ENCODE measurements at regions not wholly inside any gene's neighbourhood (a gene's known extent, or its start where the extent isn't known, plus 50 kb on each side); places are given as distances from the start of the nearest gene placed in this dataset.
"Not testable (repeated sequence)": the region's sequence is repeated elsewhere in the genome, so short reads cannot be mapped to it uniquely, and the experiment has no call there.

DNA sequence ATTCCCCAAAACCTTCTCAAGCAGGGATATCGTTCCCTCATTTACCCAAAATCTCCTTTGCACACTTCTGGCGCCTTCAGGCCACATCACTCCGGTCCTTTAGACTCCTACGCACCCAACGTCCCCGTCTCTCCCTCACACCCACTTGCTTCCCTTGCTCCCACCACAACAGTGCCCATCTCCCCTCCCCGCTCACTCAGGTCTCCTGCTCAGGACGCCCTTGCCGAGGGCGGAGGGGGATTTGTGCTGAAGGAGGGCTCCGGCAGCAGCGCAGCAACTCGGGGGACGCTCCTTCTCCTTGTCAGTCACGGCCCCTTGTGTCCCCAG lies 71.6 kb downstream of the PCMTD2 start:
- DNase-seq; H3K9me3 ChIP-seq (ENCODE audit: control insufficient read depth in 2 of 2, insufficient read depth in 1 of 2, low read depth in 1 of 2, low read length in 1 of 2); FAIRE-seq; H3K27me3 ChIP-seq (ENCODE audit: control insufficient read depth in 3 of 3, insufficient read depth in 3 of 3, low read length in 3 of 3); H3K4me3 ChIP-seq (ENCODE audit: low read depth in 1 of 3, low read length in 3 of 3); H3K4me1 ChIP-seq (ENCODE audit: control insufficient read depth in 3 of 3, insufficient read depth in 2 of 3, low read depth in 1 of 3, low read length in 2 of 3); H3K36me3 ChIP-seq (ENCODE audit: control insufficient read depth in 3 of 3, insufficient read depth in 2 of 3, low read depth in 1 of 3, low read length in 3 of 3); H3K27ac ChIP-seq (ENCODE audit: low read depth in 1 of 3, low read length in 2 of 3): not testable (repeated sequence)
- WGBS, 3 donors, result 25 to 46% (median 30%) methylated on average over 9 to 13 of the region's 15 CpGs

DNA sequence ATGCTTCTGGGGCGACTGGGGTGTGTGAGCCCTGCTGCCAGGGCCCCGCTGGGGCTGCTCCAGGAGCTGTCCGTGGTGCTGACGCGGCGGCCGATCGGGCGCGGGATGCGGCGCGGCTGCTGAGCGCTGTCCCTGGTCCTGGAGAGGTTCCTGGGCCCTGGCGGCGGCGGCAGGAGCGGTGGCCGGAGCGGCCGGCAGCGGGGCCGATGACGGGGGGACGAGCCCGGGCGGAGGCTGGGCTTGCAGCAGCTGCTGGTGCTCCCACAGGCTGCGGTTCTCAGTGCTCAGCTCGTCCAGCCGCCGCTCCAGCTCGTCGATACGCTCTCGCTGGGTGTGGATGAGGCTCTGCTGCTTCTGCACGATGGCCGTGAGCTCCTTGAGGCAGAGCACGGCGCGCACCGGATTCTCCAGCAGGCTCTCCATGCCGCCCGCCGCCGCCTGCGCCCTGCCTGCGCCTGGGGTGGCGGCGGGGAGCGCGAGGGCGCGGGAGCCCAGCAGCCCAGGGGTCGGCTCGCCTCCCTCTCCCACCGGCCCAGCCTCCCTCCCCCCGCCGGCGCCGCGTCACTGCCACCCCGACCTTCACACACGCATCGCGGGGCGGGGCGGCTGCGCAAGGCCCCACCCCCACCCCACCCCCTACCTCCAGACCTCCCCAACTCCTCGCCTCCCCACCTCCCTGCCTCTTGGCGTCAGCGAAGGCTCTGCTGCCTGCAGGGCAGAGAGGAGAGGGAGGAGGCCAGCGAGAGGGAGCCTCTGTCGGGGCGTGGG lies 72.2 kb downstream of the PCMTD2 start:
- not testable (repeated sequence) for H3K9me3 ChIP-seq (ENCODE audit: control insufficient read depth in 2 of 2, insufficient read depth in 1 of 2, low read depth in 1 of 2, low read length in 1 of 2); FAIRE-seq; H3K4me1 ChIP-seq (ENCODE audit: control insufficient read depth in 3 of 3, insufficient read depth in 2 of 3, low read depth in 1 of 3, low read length in 2 of 3); H3K27ac ChIP-seq (ENCODE audit: low read depth in 1 of 3, low read length in 2 of 3); H3K36me3 ChIP-seq (ENCODE audit: control insufficient read depth in 3 of 3, insufficient read depth in 2 of 3, low read depth in 1 of 3, low read length in 3 of 3); H3K27me3 ChIP-seq (ENCODE audit: control insufficient read depth in 3 of 3, insufficient read depth in 3 of 3, low read length in 3 of 3); H3K4me3 ChIP-seq (ENCODE audit: low read depth in 1 of 3, low read length in 3 of 3)
- 2 to 8% (median 6%) methylated on average over 21 to 53 of the region's 74 CpGs for WGBS, 3 donors
- peak in 1 of 2 donors; percentile 42 for DNase-seq

DNA sequence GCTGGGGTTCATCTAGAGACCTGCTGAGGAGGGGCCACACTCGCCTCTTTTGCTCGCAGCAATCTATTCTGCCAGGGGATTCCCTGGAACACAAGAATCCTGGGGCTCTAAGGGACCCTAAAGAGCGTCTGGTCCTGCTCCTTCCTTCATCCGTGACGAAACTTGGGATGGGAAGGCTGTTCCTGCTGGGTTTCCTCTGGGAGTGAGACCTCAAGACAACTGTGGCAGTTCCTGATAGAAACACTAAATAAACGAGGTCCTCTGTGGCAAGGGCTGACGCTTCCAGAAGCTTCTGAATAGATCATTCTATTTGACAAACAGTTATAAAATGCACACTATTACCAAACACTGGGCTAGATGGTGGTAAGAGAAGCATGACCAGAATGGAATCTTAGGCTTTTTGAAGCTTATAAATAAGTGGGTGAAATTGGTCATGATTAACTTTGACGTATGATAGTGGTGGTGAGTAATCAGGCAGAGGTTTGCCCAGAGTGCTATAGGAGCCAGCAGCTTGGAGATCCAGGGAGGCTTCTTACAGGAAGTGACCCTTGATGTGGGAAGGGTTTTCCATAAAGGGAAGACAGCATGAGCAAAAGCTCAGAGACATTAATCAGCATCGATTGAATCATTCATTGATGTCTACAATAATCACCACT lies 73.2 kb downstream of the PCMTD2 start:
- not testable (repeated sequence) for H3K27me3 ChIP-seq (ENCODE audit: control insufficient read depth in 3 of 3, insufficient read depth in 3 of 3, low read length in 3 of 3); DNase-seq; H3K4me1 ChIP-seq (ENCODE audit: control insufficient read depth in 3 of 3, insufficient read depth in 2 of 3, low read depth in 1 of 3, low read length in 2 of 3); H3K4me3 ChIP-seq (ENCODE audit: low read depth in 1 of 3, low read length in 3 of 3); FAIRE-seq; H3K27ac ChIP-seq (ENCODE audit: low read depth in 1 of 3, low read length in 2 of 3); H3K9me3 ChIP-seq (ENCODE audit: control insufficient read depth in 2 of 2, insufficient read depth in 1 of 2, low read depth in 1 of 2, low read length in 1 of 2); H3K36me3 ChIP-seq (ENCODE audit: control insufficient read depth in 3 of 3, insufficient read depth in 2 of 3, low read depth in 1 of 3, low read length in 3 of 3)
- 47 to 54% (median 47%) methylated on average over 7 of the region's 9 CpGs for WGBS, 3 donors

DNA sequence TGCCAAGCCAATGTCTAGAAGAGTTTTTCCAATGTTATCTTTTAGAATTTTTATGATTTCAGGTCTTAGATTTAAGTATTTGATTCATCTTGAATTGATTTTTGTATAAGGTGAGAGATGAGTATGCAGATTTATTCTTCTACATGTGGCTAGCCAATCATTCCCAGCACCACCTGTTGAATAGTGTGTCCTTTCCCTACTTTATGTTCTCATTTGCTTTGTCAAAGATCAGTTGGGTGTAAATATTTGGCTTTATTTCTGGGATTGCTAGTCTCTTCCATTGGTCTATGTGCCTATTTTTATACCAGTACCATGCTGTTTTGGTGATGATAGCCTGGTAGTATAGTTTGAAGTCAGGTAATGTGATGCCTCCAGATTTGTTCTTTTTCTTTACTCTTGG lies 77.1 kb downstream of the PCMTD2 start:
- not testable (repeated sequence) for H3K4me3 ChIP-seq (ENCODE audit: low read depth in 1 of 3, low read length in 3 of 3); H3K27ac ChIP-seq (ENCODE audit: low read depth in 1 of 3, low read length in 2 of 3); H3K36me3 ChIP-seq (ENCODE audit: control insufficient read depth in 3 of 3, insufficient read depth in 2 of 3, low read depth in 1 of 3, low read length in 3 of 3); DNase-seq; H3K4me1 ChIP-seq (ENCODE audit: control insufficient read depth in 3 of 3, insufficient read depth in 2 of 3, low read depth in 1 of 3, low read length in 2 of 3); H3K27me3 ChIP-seq (ENCODE audit: control insufficient read depth in 3 of 3, insufficient read depth in 3 of 3, low read length in 3 of 3); FAIRE-seq; H3K9me3 ChIP-seq (ENCODE audit: control insufficient read depth in 2 of 2, insufficient read depth in 1 of 2, low read depth in 1 of 2, low read length in 1 of 2)
